ENCODE measurements at regions not wholly inside any gene's neighbourhood (a gene's known extent, or its start where the extent isn't known, plus 50 kb on each side); places are given as distances from the start of the nearest gene placed in this dataset.

GRCh38 chr20:50395914-50396488 lies 114.2 kb upstream of the PTPN1 start:
- Mint-ChIP-seq H3K36me3 (ENCODE audit: low read depth) (no peaks in the 10 kb centered on the region), H3K4me1 (ENCODE audit: low read depth) (peaks cover 35% of the 10 kb centered on the region), H3K4me3 (no peak overlapping the region), H3K9me3 (no peaks in the 10 kb centered on the region), H3K27me3 (ENCODE audit: insufficient read depth) (no peaks in the 10 kb centered on the region; the same call in 1 of the 2 replicates), H3K27ac (no peak overlapping the region)
- no peak for TF ChIP-seq CTCF (IDR thresholded peaks at IDR 0.05)
- no peak for DNase-seq

GRCh38 chr20:50396623-50397022 lies 113.6 kb upstream of the PTPN1 start:
- no peak overlapping the region for H3K27ac Mint-ChIP-seq
- no peaks in the 10 kb centered on the region for H3K9me3 Mint-ChIP-seq
- no peaks in the 10 kb centered on the region for H3K36me3 Mint-ChIP-seq (ENCODE audit: low read depth)
- DNase-seq = no peak
- no peak for TF ChIP-seq CTCF (IDR thresholded peaks at IDR 0.05)
- no peak overlapping the region for H3K4me3 Mint-ChIP-seq
- peaks cover 2% of the 10 kb centered on the region; the same call in 1 of the 2 replicates for H3K27me3 Mint-ChIP-seq (ENCODE audit: insufficient read depth)
- H3K4me1 Mint-ChIP-seq (ENCODE audit: low read depth) = peaks cover 35% of the 10 kb centered on the region

- no peak overlapping the region for H3K27ac Mint-ChIP-seq
- no peak overlapping the region for H3K4me3 Mint-ChIP-seq
- peaks cover 35% of the 10 kb centered on the region for H3K4me1 Mint-ChIP-seq (ENCODE audit: low read depth)
- DNase-seq = no peak
- TF ChIP-seq CTCF (IDR thresholded peaks at IDR 0.05) = no peak
- H3K9me3 Mint-ChIP-seq = no peaks in the 10 kb centered on the region
- H3K36me3 Mint-ChIP-seq (ENCODE audit: low read depth) = no peaks in the 10 kb centered on the region
- peaks cover 2% of the 10 kb centered on the region; the same call in 1 of the 2 replicates for H3K27me3 Mint-ChIP-seq (ENCODE audit: insufficient read depth)
Observed at GRCh38 chr20:50397058-50397457, 113.1 kb upstream of the PTPN1 start.

- no peak for TF ChIP-seq CTCF (IDR thresholded peaks at IDR 0.05)
- peaks cover 35% of the 10 kb centered on the region for H3K4me1 Mint-ChIP-seq (ENCODE audit: low read depth)
- H3K27me3 Mint-ChIP-seq (ENCODE audit: insufficient read depth) = peaks cover 2% of the 10 kb centered on the region; the same call in 1 of the 2 replicates
- DNase-seq = no peak
- no peaks in the 10 kb centered on the region for H3K9me3 Mint-ChIP-seq
- no peak overlapping the region for H3K27ac Mint-ChIP-seq
- no peak overlapping the region for H3K4me3 Mint-ChIP-seq
- no peaks in the 10 kb centered on the region for H3K36me3 Mint-ChIP-seq (ENCODE audit: low read depth)
Observed at GRCh38 chr20:50398064-50398463, 112.1 kb upstream of the PTPN1 start.

GRCh38 chr20:50398471-50398820 lies 111.7 kb upstream of the PTPN1 start:
- H3K36me3 Mint-ChIP-seq (ENCODE audit: low read depth) = no peaks in the 10 kb centered on the region
- no peak overlapping the region for H3K27ac Mint-ChIP-seq
- peaks cover 2% of the 10 kb centered on the region; the same call in 1 of the 2 replicates for H3K27me3 Mint-ChIP-seq (ENCODE audit: insufficient read depth)
- H3K4me3 Mint-ChIP-seq = no peak overlapping the region
- DNase-seq = no peak
- TF ChIP-seq CTCF (IDR thresholded peaks at IDR 0.05) = no peak
- H3K9me3 Mint-ChIP-seq = no peaks in the 10 kb centered on the region
- peaks cover 35% of the 10 kb centered on the region for H3K4me1 Mint-ChIP-seq (ENCODE audit: low read depth)

All from HFFc6 (cell line).